HuH-7 (cell line): ENCODE measurements at regions not wholly inside any gene's neighbourhood (a gene's known extent, or its start where the extent isn't known, plus 50 kb on each side); places are given as distances from the start of the nearest gene placed in this dataset.

ENCODE experiments used
- DNase-seq: peaks from one replicate; pipeline ENCODE4 v3.0.0; 2011; ENCODE audit warnings: low spot score

- DNase-seq, result no peak
Measured at GRCh38 chr12:25714198-25714984, 161.3 kb upstream of the LMNTD1 start.

- DNase-seq, result no peak
Measured at GRCh38 chr12:25715102-25715501, 162.0 kb upstream of the LMNTD1 start.

- no peak for DNase-seq
Measured at GRCh38 chr12:25716842-25717241, 163.8 kb upstream of the LMNTD1 start.

GRCh38 chr12:25717552-25717951 is 164.5 kb upstream of the LMNTD1 start:
- DNase-seq, result no peak

- no peak for DNase-seq
Measured at GRCh38 chr12:25718081-25718731, 165.1 kb upstream of the LMNTD1 start.

- DNase-seq, result no peak
Measured at GRCh38 chr12:25719505-25719904, 166.4 kb upstream of the LMNTD1 start.

GRCh38 chr12:25723336-25723735 is 170.3 kb upstream of the LMNTD1 start:
- DNase-seq, result no peak

- no peak for DNase-seq
Measured at GRCh38 chr12:25723921-25724491, 170.9 kb upstream of the LMNTD1 start.

GRCh38 chr12:25725470-25725869 is 172.4 kb upstream of the LMNTD1 start:
- DNase-seq, result no peak

- DNase-seq, result no peak
Measured at GRCh38 chr12:25725931-25726330, 172.8 kb upstream of the LMNTD1 start.

GRCh38 chr12:25728056-25728595 is 175.0 kb upstream of the LMNTD1 start:
- no peak for DNase-seq

GRCh38 chr12:25730489-25731349 is 177.6 kb upstream of the LMNTD1 start:
- no peak for DNase-seq

- DNase-seq, result no peak
Measured at GRCh38 chr12:25733541-25733940, 180.5 kb upstream of the LMNTD1 start.

- DNase-seq, result no peak
Measured at GRCh38 chr12:25734529-25735180, 181.6 kb upstream of the LMNTD1 start.

- no peak for DNase-seq
Measured at GRCh38 chr12:25740617-25741016, 187.5 kb upstream of the LMNTD1 start.

- no peak for DNase-seq
Measured at GRCh38 chr12:25741917-25742316, 188.8 kb upstream of the LMNTD1 start.

GRCh38 chr12:25743679-25744215 is 190.7 kb upstream of the LMNTD1 start:
- no peak for DNase-seq

- no peak for DNase-seq
Measured at GRCh38 chr12:25744313-25744712, 191.2 kb upstream of the LMNTD1 start.

GRCh38 chr12:25745281-25745680 is 192.2 kb upstream of the LMNTD1 start:
- no peak for DNase-seq

- no peak for DNase-seq
Measured at GRCh38 chr12:25746131-25746530, 193.0 kb upstream of the LMNTD1 start.

GRCh38 chr12:25752710-25753309 is 199.7 kb upstream of the LMNTD1 start:
- no peak for DNase-seq
